ENCODE measurements at regions not wholly inside any gene's neighbourhood (a gene's known extent, or its start where the extent isn't known, plus 50 kb on each side); places are given as distances from the start of the nearest gene placed in this dataset.
"Not testable (repeated sequence)": the region's sequence is repeated elsewhere in the genome, so short reads cannot be mapped to it uniquely, and the experiment has no call there.

DNA sequence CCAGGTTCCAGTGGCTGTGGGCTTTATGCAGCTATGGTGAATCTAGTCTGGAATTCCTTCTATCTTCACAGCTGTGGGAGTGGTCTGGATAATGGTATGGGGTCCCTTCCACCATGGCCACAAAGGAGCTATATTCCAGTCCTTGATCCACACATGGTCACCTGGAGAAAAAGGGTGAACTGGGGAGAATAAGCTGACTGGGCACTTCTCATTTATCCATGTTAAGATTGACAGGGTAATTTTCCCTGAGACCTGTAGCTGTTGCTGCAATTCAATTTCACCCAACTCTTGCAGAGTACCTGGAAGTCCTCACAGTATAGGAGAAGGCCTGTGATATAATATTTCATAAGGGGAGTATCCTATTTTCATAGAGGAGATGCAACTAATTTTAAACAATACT lies 1241.3 kb downstream of the CDY2B start:
- TF ChIP-seq, protein P1, sequence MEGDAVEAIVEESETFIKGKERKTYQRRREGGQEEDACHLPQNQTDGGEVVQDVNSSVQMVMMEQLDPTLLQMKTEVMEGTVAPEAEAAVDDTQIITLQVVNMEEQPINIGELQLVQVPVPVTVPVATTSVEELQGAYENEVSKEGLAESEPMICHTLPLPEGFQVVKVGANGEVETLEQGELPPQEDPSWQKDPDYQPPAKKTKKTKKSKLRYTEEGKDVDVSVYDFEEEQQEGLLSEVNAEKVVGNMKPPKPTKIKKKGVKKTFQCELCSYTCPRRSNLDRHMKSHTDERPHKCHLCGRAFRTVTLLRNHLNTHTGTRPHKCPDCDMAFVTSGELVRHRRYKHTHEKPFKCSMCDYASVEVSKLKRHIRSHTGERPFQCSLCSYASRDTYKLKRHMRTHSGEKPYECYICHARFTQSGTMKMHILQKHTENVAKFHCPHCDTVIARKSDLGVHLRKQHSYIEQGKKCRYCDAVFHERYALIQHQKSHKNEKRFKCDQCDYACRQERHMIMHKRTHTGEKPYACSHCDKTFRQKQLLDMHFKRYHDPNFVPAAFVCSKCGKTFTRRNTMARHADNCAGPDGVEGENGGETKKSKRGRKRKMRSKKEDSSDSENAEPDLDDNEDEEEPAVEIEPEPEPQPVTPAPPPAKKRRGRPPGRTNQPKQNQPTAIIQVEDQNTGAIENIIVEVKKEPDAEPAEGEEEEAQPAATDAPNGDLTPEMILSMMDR (IDR thresholded peaks at IDR 0.05; ENCODE audit: low read depth, low read length, poor library complexity, severe bottlenecking), result not testable (repeated sequence)
- TF ChIP-seq EZH2phosphoT487 (IDR thresholded peaks at IDR 0.05; ENCODE audit: borderline replicate concordance, low read length), result not testable (repeated sequence)
